IMR-90 (cell line): ENCODE measurements at regions not wholly inside any gene's neighbourhood (a gene's known extent, or its start where the extent isn't known, plus 50 kb on each side); places are given as distances from the start of the nearest gene placed in this dataset.

Experiments
- ATAC-seq: fragments of 200-7000 bp; cut with Tn5 transposase; 2 replicates; pipeline ENCODE4 v1.9.1; 2020; ENCODE audit warnings: low read depth, mild to moderate bottlenecking, moderate library complexity
- BruUV-seq: library from RNA; stranded (reverse); fragments of 400-500 nt; replicated peaks from 2 replicates; lab custom pipeline; 2021; lab: Mats Ljungman, UMichigan
- CTCF ChIA-PET: fragments of 300-600 bp; formaldehyde crosslinking; extraction: SDS; loops from one replicate; lab custom pipeline; 2021; ENCODE audit warnings: antibody characterized with exemption; lab: Yijun Ruan, JAX
- POLR2A ChIA-PET: fragments of 300-600 bp; sonication (Branson Sonifier 250); formaldehyde crosslinking; loops from one replicate; lab custom pipeline; 2022; ENCODE audit warnings: antibody characterized with exemption; ENCODE audit not compliant: unreplicated experiment; lab: Charles Lee
- DNase-seq: peaks from one replicate; pipeline ENCODE4 v3.0.0; 2013
- H2AFZ ChIP-seq: replicated peaks from 2 replicates; pipeline ENCODE3; 2013; ENCODE audit warnings: low read length, mild to moderate bottlenecking; ENCODE audit not compliant: poor library complexity
- H2AK5ac ChIP-seq: 2 replicates; pipeline ENCODE4 v1.6.1; 2013; ENCODE audit warnings: low read depth, low read length, inconsistent platforms
- H2AK9ac ChIP-seq: replicated peaks from 2 replicates; pipeline ENCODE3; 2013; ENCODE audit warnings: mild to moderate bottlenecking, low read depth, low read length, moderate library complexity; ENCODE audit not compliant: poor library complexity
- H2BK120ac ChIP-seq: 2 replicates; pipeline ENCODE4 v1.6.1; 2013; ENCODE audit warnings: low read depth, low read length, inconsistent platforms
- H2BK15ac ChIP-seq: 3 replicates; pipeline ENCODE4 v1.6.1; 2013; ENCODE audit warnings: low read depth, low read length, inconsistent platforms
- H2BK20ac ChIP-seq: 2 replicates; pipeline ENCODE4 v1.6.1; 2013; ENCODE audit warnings: low read depth, mild to moderate bottlenecking, inconsistent platforms, low read length, moderate library complexity
- H2BK5ac ChIP-seq: 2 replicates; pipeline ENCODE4 v1.6.1; 2013; ENCODE audit warnings: mild to moderate bottlenecking, low read depth, low read length, inconsistent platforms; ENCODE audit not compliant: poor library complexity, severe bottlenecking
- H3K14ac ChIP-seq: replicated peaks from 2 replicates; pipeline ENCODE4 v1.6.1; 2013; ENCODE audit warnings: low read depth, low read length, inconsistent platforms
- H3K18ac ChIP-seq: 2 replicates; pipeline ENCODE4 v1.6.1; 2013; ENCODE audit warnings: low read depth, low read length, control low read depth
- H3K23ac ChIP-seq: 2 replicates; pipeline ENCODE4 v1.6.1; 2013; ENCODE audit warnings: low read depth, low read length, inconsistent platforms
- H3K27ac ChIP-seq: 2 replicates; pipeline ENCODE4 v1.5.1; 2013; ENCODE audit warnings: mild to moderate bottlenecking, control low read depth, low read length; ENCODE audit not compliant: insufficient read depth
- H3K27me3 ChIP-seq: 2 replicates; pipeline ENCODE4 v1.6.1; 2013; ENCODE audit warnings: low read length; ENCODE audit not compliant: control insufficient read depth, insufficient read depth
- H3K36me3 ChIP-seq: 2 replicates; pipeline ENCODE4 v1.6.1; 2013; ENCODE audit warnings: low read length, mixed read lengths; ENCODE audit not compliant: control insufficient read depth, insufficient read depth
- H3K4ac ChIP-seq: 2 replicates; pipeline ENCODE4 v1.6.1; 2013; ENCODE audit warnings: low read depth, low read length, inconsistent platforms
- H3K4me1 ChIP-seq: 2 replicates; pipeline ENCODE4 v1.6.1; 2013; ENCODE audit warnings: low read length, mixed read lengths; ENCODE audit not compliant: control insufficient read depth, insufficient read depth
- H3K4me2 ChIP-seq: 2 replicates; pipeline ENCODE4 v1.6.1; 2013; ENCODE audit warnings: low read depth, mild to moderate bottlenecking, control low read depth, low read length, moderate library complexity
- H3K4me3 ChIP-seq: 2 replicates; pipeline ENCODE4 v1.5.1; 2013; ENCODE audit warnings: low read depth, mild to moderate bottlenecking, control low read depth, low read length, moderate library complexity; ENCODE audit not compliant: insufficient read depth
- H3K56ac ChIP-seq: 2 replicates; pipeline ENCODE4 v1.6.1; 2013; ENCODE audit warnings: low read length, inconsistent platforms; ENCODE audit not compliant: insufficient read depth; ENCODE audit errors: extremely low read depth
- H3K79me1 ChIP-seq, 2 experiments: 2 replicates each; pipeline ENCODE4 v1.6.1; 2013; ENCODE audit warnings: low read length in 2 of 2, inconsistent platforms in 1 of 2, low read depth in 1 of 2
- H3K9ac ChIP-seq: 2 replicates; pipeline ENCODE4 v1.6.1; 2013; ENCODE audit warnings: low read depth, low read length, control low read depth
- H3K9me1 ChIP-seq: 2 replicates; pipeline ENCODE4 v1.6.1; 2013; ENCODE audit warnings: low read length, inconsistent platforms; ENCODE audit not compliant: insufficient read depth
- H3K9me3 ChIP-seq: 2 replicates; pipeline ENCODE4 v1.6.1; 2013; ENCODE audit warnings: low read length; ENCODE audit not compliant: control insufficient read depth, insufficient read depth
- H4K20me1 ChIP-seq: 2 replicates; pipeline ENCODE4 v1.6.1; 2013; ENCODE audit warnings: low read length, inconsistent platforms; ENCODE audit not compliant: insufficient read depth
- H4K5ac ChIP-seq: 2 replicates; pipeline ENCODE4 v1.6.1; 2013; ENCODE audit warnings: mild to moderate bottlenecking, low read depth, low read length, control low read depth
- H4K8ac ChIP-seq, 2 experiments: 2 replicates each; pipeline ENCODE4 v1.6.1; 2013; ENCODE audit warnings: low read depth in 2 of 2, low read length in 2 of 2, control low read depth in 1 of 2, inconsistent platforms in 1 of 2
- H4K91ac ChIP-seq: 2 replicates; pipeline ENCODE4 v1.6.1; 2013; ENCODE audit warnings: low read depth, low read length, inconsistent platforms; ENCODE audit not compliant: insufficient read depth
- CHD1 ChIP-seq: IDR thresholded peaks from 2 replicates; pipeline ENCODE4 v1.6.1; 2012; ENCODE audit warnings: low read depth, low read length, improper control_type of control experiment
- MXI1 ChIP-seq: IDR thresholded peaks from 2 replicates; pipeline ENCODE4 v1.6.1; 2012; ENCODE audit warnings: low read depth, mild to moderate bottlenecking, low read length, moderate library complexity, borderline replicate concordance
- NFE2L2 ChIP-seq: fragments of 150-350 bp; IDR thresholded peaks from 2 replicates; pipeline ENCODE4 v1.6.1; 2016; ENCODE audit warnings: low read depth, mild to moderate bottlenecking, low read length
- POLR2A ChIP-seq: IDR thresholded peaks from 2 replicates; pipeline ENCODE4 v1.6.1; 2012; ENCODE audit warnings: mild to moderate bottlenecking, low read depth, low read length
- RFX5 ChIP-seq: IDR thresholded peaks from 2 replicates; pipeline ENCODE4 v1.8.0; 2012; ENCODE audit warnings: low read depth, mild to moderate bottlenecking, low read length, moderate library complexity
- WGBS, 2 experiments: methylation state at CpG; one replicate each; pipeline versions ENCODE4 v1.1.5 to v1.1.7; 2013; ENCODE audit warnings: missing lambda C conversion rate in 2 of 2; ENCODE audit not compliant: insufficient read length in 1 of 2; ENCODE audit errors: extremely low coverage in 2 of 2; 5-methylcytosine and 5-hydroxymethylcytosine counted together
- dilution Hi-C: fragments of 300-500 bp; cut with HindIII; formaldehyde crosslinking; loops from one replicate; pipeline ENCODE4 v1.14.3; 2018; ENCODE audit warnings: low sequenced_read_pairs; ENCODE audit not compliant: unreplicated experiment
- in situ Hi-C: fragments of 300-500 bp; cut with MboI; formaldehyde crosslinking; loops from 3 replicates; pipeline ENCODE4 v1.14.3; 2019; ENCODE audit warnings: low sequenced_read_pairs, inconsistent platforms, mixed read lengths
- intact Hi-C: fragments of 100-400 bp; cut with micrococcal nuclease; formaldehyde crosslinking; loops from 2 replicates; pipeline ENCODE4 v1.10.0; 2022
- TF ChIP-seq, protein P1 (sequence below): fragments of 150-350 bp; IDR thresholded peaks from 2 replicates; pipeline ENCODE4 v1.6.1; 2016; ENCODE audit warnings: low read depth, mild to moderate bottlenecking, low read length, moderate library complexity, borderline replicate concordance
- TF ChIP-seq, protein P2 (sequence below): conservative IDR thresholded peaks from 2 replicates; pipeline ENCODE4 v1.5.1; 2012; ENCODE audit warnings: mild to moderate bottlenecking, low read depth, low read length, improper control_type of control experiment

DNA sequence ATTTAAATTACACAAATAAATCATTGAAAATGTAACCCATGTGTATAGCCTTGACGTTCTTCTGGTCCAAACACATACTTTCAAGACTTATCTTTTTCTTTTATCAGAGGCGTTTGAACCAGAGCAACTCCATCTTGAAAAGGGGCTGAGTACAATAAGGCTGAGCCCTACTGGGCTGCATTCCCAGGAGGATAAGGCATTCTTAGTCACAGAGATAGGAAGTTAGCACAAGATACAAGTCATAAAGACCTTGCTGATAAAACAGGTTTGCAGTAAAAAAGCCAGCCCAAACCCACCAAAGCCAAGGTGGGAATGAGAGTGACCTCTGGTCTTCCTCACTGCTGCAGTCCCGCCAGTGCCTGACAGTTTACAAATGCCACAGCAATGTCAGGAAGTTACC is 101.0 kb upstream of the IGSF10 start:
- no peak overlapping the region for H4K8ac ChIP-seq
- no peak overlapping the region for H2AFZ ChIP-seq
- DNase-seq (peak; percentile 16), ATAC-seq (peak; percentile 46; the same call in 1 of the 2 replicates)
- no peak overlapping the region for H2AK9ac ChIP-seq
- no peak overlapping the region for H2BK120ac ChIP-seq
- dilution Hi-C loops (no loop called here), in situ Hi-C loops (no loop called here), intact Hi-C loops (no loop called here)
- H2BK5ac ChIP-seq = no peak overlapping the region
- H3K4ac ChIP-seq = no peak overlapping the region
- no TSS peak for BruUV-seq
- no peak overlapping the region for H3K27ac ChIP-seq
- H2AK5ac ChIP-seq = no peak overlapping the region
- no peak overlapping the region for H2BK15ac ChIP-seq
- H3K4me3 ChIP-seq = no peak overlapping the region
- no peaks in the 10 kb centered on the region for H4K20me1 ChIP-seq
- no peak overlapping the region for H3K14ac ChIP-seq
- no peak overlapping the region for H3K9ac ChIP-seq
- WGBS, 2 experiments = no CpG with 5 or more reads among the region's 3 CpGs
- no peak overlapping the region for H3K4me2 ChIP-seq
- H4K91ac ChIP-seq = no peak overlapping the region
- no peak overlapping the region for H3K56ac ChIP-seq
- no peaks in the 10 kb centered on the region for H3K9me3 ChIP-seq
- H3K18ac ChIP-seq = no peak overlapping the region
- H3K27me3 ChIP-seq = peaks cover 2% of the 10 kb centered on the region; the same call in 1 of the 2 replicates
- no peaks in the 10 kb centered on the region for H3K4me1 ChIP-seq
- H4K5ac ChIP-seq = no peak overlapping the region
- no peak overlapping the region for H3K23ac ChIP-seq
- H2BK20ac ChIP-seq = no peak overlapping the region
- ChIA-PET POLR2A (no interaction called here), CTCF (no interaction called here)
- no peaks in the 10 kb centered on the region for H3K79me1 ChIP-seq
- TF ChIP-seq, protein P1, sequence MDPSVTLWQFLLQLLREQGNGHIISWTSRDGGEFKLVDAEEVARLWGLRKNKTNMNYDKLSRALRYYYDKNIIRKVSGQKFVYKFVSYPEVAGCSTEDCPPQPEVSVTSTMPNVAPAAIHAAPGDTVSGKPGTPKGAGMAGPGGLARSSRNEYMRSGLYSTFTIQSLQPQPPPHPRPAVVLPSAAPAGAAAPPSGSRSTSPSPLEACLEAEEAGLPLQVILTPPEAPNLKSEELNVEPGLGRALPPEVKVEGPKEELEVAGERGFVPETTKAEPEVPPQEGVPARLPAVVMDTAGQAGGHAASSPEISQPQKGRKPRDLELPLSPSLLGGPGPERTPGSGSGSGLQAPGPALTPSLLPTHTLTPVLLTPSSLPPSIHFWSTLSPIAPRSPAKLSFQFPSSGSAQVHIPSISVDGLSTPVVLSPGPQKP = no peak
- no peak for TF ChIP-seq NFE2L2
- TF ChIP-seq CHD1 = no peak
- no peak for TF ChIP-seq POLR2A
- no peak for TF ChIP-seq MXI1
- TF ChIP-seq, protein P2, sequence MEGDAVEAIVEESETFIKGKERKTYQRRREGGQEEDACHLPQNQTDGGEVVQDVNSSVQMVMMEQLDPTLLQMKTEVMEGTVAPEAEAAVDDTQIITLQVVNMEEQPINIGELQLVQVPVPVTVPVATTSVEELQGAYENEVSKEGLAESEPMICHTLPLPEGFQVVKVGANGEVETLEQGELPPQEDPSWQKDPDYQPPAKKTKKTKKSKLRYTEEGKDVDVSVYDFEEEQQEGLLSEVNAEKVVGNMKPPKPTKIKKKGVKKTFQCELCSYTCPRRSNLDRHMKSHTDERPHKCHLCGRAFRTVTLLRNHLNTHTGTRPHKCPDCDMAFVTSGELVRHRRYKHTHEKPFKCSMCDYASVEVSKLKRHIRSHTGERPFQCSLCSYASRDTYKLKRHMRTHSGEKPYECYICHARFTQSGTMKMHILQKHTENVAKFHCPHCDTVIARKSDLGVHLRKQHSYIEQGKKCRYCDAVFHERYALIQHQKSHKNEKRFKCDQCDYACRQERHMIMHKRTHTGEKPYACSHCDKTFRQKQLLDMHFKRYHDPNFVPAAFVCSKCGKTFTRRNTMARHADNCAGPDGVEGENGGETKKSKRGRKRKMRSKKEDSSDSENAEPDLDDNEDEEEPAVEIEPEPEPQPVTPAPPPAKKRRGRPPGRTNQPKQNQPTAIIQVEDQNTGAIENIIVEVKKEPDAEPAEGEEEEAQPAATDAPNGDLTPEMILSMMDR = no peak
- no peak for TF ChIP-seq RFX5
- no peaks in the 10 kb centered on the region for H3K9me1 ChIP-seq
- H3K36me3 ChIP-seq = no peaks in the 10 kb centered on the region
